HUES48 (cell line): ENCODE measurements at regions not wholly inside any gene's neighbourhood (a gene's known extent, or its start where the extent isn't known, plus 50 kb on each side); places are given as distances from the start of the nearest gene placed in this dataset.
"Not testable (repeated sequence)": the region's sequence is repeated elsewhere in the genome, so short reads cannot be mapped to it uniquely, and the experiment has no call there.

Experiments used
- H3K27ac ChIP-seq: one replicate; pipeline ENCODE4 v1.7.0; 2013; ENCODE audit warnings: low read depth, low read length, inconsistent platforms
- H3K27me3 ChIP-seq: 2 replicates; pipeline ENCODE4 v1.6.1; 2013; ENCODE audit warnings: mild to moderate bottlenecking, low read length; ENCODE audit not compliant: control insufficient read depth, insufficient read depth
- H3K36me3 ChIP-seq: 2 replicates; pipeline ENCODE4 v1.6.1; 2013; ENCODE audit warnings: low read length; ENCODE audit not compliant: control insufficient read depth, insufficient read depth
- H3K4me1 ChIP-seq: 2 replicates; pipeline ENCODE4 v1.6.1; 2013; ENCODE audit warnings: mild to moderate bottlenecking, low read length; ENCODE audit not compliant: control insufficient read depth, insufficient read depth
- H3K4me3 ChIP-seq: 2 replicates; pipeline ENCODE4 v1.5.1; 2013; ENCODE audit warnings: mild to moderate bottlenecking, low read depth, low read length
- H3K9ac ChIP-seq: 2 replicates; pipeline ENCODE4 v1.6.1; 2013; ENCODE audit warnings: mild to moderate bottlenecking, low read depth, low read length, moderate library complexity
- H3K9me3 ChIP-seq: 2 replicates; pipeline ENCODE4 v1.6.1; 2013; ENCODE audit warnings: low read length; ENCODE audit not compliant: control insufficient read depth, insufficient read depth

GRCh38 chr10:29363930-29364329, 75.1 kb downstream of the LYZL1 start:
- not testable (repeated sequence) for H3K27ac ChIP-seq, H3K36me3 ChIP-seq, H3K9me3 ChIP-seq

DNA sequence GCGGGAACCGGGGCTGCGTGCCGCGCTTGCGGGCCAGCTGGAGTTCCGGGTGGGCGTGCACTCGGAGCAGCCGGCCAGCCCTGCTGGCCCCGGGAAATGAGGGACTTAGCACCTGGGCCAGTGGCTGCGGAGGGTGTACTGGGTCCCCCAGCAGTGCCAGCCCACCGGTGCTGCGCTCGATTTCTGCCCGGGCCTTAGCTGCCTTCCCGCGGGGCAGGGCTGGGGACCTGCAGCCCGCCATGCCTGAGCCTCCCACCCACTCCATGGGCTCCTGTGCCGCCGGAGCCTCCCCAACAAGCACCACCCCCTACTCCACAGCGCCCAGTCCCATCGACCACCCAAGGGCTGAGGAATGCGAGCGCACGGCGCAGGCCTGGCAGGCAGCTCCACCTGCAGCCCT, 77.3 kb downstream of the LYZL1 start:
- H3K9ac ChIP-seq, H3K36me3 ChIP-seq, H3K9me3 ChIP-seq, H3K4me1 ChIP-seq, H3K4me3 ChIP-seq, H3K27ac ChIP-seq, H3K27me3 ChIP-seq: not testable (repeated sequence)

More at GRCh38 chr10:29363930-29364329, 75.1 kb downstream of the LYZL1 start:
- H3K27me3 ChIP-seq, H3K9ac ChIP-seq, H3K4me1 ChIP-seq, H3K4me3 ChIP-seq: not testable (repeated sequence)

DNA sequence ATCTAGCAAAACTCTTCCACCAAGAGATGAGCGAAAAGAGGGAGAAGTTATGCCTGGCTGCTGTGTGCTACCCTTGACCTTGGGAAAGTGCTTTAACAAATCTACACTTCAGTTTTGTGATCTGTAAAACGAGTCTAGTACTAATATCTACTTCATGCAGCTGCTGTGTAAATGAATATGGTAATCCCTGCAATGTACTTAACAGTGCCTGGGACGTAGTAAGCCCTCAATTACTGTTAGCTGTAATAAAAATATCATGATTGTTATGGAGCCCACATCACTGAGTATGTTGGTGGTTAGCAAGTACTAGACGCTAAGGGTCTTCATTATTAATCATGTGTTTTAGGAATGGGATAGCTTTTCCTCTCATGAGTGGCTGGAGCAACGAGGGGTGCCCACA, 80.5 kb downstream of the LYZL1 start:
- H3K4me1 ChIP-seq = no peaks in the 10 kb centered on the region
- no peaks in the 10 kb centered on the region for H3K36me3 ChIP-seq
- H3K9ac ChIP-seq = no peak overlapping the region
- H3K27me3 ChIP-seq = no peaks in the 10 kb centered on the region
- no peak overlapping the region for H3K27ac ChIP-seq
- H3K4me3 ChIP-seq = no peak overlapping the region
- 0 out of 2 replicates have a peak, but pooled peaks cover 4% of the 10 kb centered on the region for H3K9me3 ChIP-seq

GRCh38 chr10:29370097-29371092, 81.5 kb downstream of the LYZL1 start:
- no peak overlapping the region for H3K27ac ChIP-seq
- no peaks in the 10 kb centered on the region for H3K27me3 ChIP-seq
- 0 out of 2 replicates have a peak, but pooled peaks cover 2% of the 10 kb centered on the region for H3K9me3 ChIP-seq
- no peaks in the 10 kb centered on the region for H3K36me3 ChIP-seq
- no peak overlapping the region for H3K4me3 ChIP-seq
- H3K9ac ChIP-seq = no peak overlapping the region
- H3K4me1 ChIP-seq = no peaks in the 10 kb centered on the region

- Histone ChIP-seq H3K36me3 (no peaks in the 10 kb centered on the region), H3K4me3 (no peak overlapping the region), H3K9ac (no peak overlapping the region), H3K27ac (no peak overlapping the region), H3K9me3 (no peaks in the 10 kb centered on the region), H3K27me3 (no peaks in the 10 kb centered on the region), H3K4me1 (no peaks in the 10 kb centered on the region)
These were observed 84.0 kb downstream of the LYZL1 start for GRCh38 chr10:29372920-29373319.

DNA sequence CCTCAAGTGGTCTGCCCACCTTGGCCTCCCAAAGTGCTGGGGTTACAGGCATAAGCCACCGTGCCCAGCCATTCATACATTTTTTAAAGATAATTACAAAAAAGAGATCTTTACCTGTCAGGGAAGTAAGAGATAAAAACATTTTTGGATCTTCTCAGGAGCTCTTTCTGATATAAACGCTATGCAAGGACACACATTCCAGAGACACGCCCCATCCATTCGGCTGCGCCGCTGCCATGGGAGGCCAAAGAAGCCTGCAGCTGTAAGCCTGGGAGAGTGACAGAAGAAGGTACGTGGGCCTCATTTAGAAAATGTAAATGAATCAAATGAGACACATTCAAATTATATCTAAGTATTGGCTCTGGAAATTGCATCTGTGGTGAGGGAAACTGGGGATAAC, 85.3 kb downstream of the LYZL1 start:
- Histone ChIP-seq H3K9me3 (no peaks in the 10 kb centered on the region), H3K9ac (no peak overlapping the region), H3K4me1 (no peaks in the 10 kb centered on the region), H3K27ac (no peak overlapping the region), H3K27me3 (peaks cover 7% of the 10 kb centered on the region; the same call in 1 of the 2 replicates), H3K4me3 (no peak overlapping the region), H3K36me3 (no peaks in the 10 kb centered on the region)

DNA sequence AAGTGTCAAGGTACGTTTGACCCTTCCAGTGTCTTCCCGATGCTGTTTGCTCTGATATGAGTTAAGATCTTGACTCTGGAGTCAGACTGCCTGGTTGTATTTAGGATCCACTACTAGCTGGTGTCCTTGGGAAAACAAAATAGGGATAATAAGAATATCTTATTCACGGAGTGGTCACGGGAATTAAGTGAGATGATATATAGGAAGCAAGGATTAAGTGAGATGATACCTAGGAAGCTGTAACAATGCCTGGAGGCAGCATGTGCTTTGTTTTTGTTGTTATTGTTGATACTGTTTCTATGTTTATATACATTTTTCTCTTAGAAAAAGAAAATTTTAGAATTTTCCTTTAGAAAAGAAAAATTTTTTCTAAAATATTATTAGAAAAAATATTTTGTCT, 87.0 kb downstream of the LYZL1 start:
- H3K9me3 ChIP-seq = no peaks in the 10 kb centered on the region
- H3K4me3 ChIP-seq = no peak overlapping the region
- H3K9ac ChIP-seq = no peak overlapping the region
- no peaks in the 10 kb centered on the region for H3K36me3 ChIP-seq
- H3K27me3 ChIP-seq = peaks cover 12% of the 10 kb centered on the region
- peaks cover 13% of the 10 kb centered on the region for H3K4me1 ChIP-seq
- H3K27ac ChIP-seq = no peak overlapping the region

- Histone ChIP-seq H3K4me3 (no peak overlapping the region), H3K4me1 (peaks cover 18% of the 10 kb centered on the region), H3K27ac (no peak overlapping the region), H3K36me3 (no peaks in the 10 kb centered on the region), H3K9ac (no peak overlapping the region), H3K9me3 (no peaks in the 10 kb centered on the region), H3K27me3 (peaks cover 21% of the 10 kb centered on the region)
These were observed 88.6 kb downstream of the LYZL1 start for GRCh38 chr10:29377333-29377961.

DNA sequence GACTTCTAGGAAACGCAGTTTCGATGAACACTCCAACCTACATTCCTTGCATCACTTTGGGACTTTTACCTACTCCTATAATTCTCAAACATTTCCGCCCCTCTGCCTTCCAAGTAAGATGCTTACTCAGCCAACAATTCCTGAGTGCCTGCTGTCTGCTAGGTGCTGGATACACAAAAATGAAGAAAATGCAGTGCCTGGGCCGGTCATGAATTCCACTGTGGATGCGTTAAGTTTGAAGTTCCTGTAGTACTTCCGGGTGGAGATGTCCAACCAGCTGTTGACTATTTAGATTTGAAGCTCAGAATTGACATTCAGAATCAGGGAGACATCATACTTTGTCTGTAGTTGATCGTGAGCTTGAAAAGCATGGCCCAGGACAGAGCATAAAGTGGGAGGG, 89.2 kb downstream of the LYZL1 start:
- H3K9ac ChIP-seq = no peak overlapping the region
- H3K27ac ChIP-seq = no peak overlapping the region
- no peaks in the 10 kb centered on the region for H3K9me3 ChIP-seq
- H3K4me1 ChIP-seq = peaks cover 18% of the 10 kb centered on the region
- H3K36me3 ChIP-seq = no peaks in the 10 kb centered on the region
- peaks cover 21% of the 10 kb centered on the region for H3K27me3 ChIP-seq
- no peak overlapping the region for H3K4me3 ChIP-seq

DNA sequence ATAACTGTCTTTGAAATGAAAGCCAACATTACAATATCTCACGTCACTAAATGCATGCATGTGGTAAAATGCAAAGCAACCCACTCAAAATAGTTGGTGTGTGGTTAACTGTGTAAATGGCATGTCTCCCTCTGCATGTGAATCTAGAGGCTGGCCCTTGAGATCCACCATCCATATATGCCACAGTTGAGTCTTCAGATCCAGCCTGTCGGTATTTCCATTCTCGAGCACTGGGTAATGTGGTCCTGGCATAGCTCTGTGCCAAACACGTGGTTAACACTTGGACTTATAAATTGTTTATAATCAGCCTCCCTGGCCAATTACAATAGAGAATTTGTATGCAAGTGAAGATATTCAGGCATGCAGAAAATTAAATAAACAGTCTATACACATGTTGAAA, 90.3 kb downstream of the LYZL1 start:
- Histone ChIP-seq H3K9me3 (no peaks in the 10 kb centered on the region), H3K4me1 (peaks cover 18% of the 10 kb centered on the region), H3K27ac (no peak overlapping the region), H3K4me3 (no peak overlapping the region), H3K27me3 (peaks cover 21% of the 10 kb centered on the region), H3K9ac (no peak overlapping the region), H3K36me3 (no peaks in the 10 kb centered on the region)
